GM12873 (cell line): ENCODE measurements at regions not wholly inside any gene's neighbourhood (a gene's known extent, or its start where the extent isn't known, plus 50 kb on each side); places are given as distances from the start of the nearest gene placed in this dataset.

Experiments
- TF ChIP-seq, protein P1 (sequence below): IDR thresholded peaks from 2 replicates; pipeline ENCODE4 v1.5.1; 2012; ENCODE audit warnings: low read depth, mild to moderate bottlenecking, moderate library complexity, low read length, control low read depth; ENCODE audit not compliant: insufficient read depth; ENCODE audit errors: missing control alignments

- TF ChIP-seq, protein P1, sequence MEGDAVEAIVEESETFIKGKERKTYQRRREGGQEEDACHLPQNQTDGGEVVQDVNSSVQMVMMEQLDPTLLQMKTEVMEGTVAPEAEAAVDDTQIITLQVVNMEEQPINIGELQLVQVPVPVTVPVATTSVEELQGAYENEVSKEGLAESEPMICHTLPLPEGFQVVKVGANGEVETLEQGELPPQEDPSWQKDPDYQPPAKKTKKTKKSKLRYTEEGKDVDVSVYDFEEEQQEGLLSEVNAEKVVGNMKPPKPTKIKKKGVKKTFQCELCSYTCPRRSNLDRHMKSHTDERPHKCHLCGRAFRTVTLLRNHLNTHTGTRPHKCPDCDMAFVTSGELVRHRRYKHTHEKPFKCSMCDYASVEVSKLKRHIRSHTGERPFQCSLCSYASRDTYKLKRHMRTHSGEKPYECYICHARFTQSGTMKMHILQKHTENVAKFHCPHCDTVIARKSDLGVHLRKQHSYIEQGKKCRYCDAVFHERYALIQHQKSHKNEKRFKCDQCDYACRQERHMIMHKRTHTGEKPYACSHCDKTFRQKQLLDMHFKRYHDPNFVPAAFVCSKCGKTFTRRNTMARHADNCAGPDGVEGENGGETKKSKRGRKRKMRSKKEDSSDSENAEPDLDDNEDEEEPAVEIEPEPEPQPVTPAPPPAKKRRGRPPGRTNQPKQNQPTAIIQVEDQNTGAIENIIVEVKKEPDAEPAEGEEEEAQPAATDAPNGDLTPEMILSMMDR, result no peak
Measured at GRCh38 chr4:81664079-81664478, 192.4 kb upstream of the RASGEF1B start.

GRCh38 chr4:81663368-81663767 is 191.7 kb upstream of the RASGEF1B start:
- TF ChIP-seq, protein P1, result no peak

- TF ChIP-seq, protein P1, result no peak
Measured at GRCh38 chr4:81659051-81659450, 187.3 kb upstream of the RASGEF1B start.

DNA sequence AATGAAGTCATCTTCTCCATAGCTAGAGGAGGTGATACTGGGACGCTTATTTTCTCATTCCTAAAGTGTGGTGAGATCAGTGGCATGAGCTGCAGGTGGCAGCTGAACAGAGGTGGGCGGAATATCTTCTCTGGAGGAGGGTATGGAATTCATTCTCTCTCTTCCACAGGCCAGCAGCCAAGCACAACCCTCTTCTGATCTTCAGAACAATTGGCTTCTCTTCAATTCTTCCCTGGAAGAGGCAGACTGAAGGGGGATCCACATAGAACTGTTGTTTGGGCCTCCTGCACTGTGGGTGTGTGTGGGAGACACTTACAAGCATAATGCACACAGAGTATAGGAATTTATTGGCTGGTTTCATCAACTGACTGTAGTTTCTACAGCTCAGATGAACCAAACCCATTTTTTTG is 180.4 kb upstream of the RASGEF1B start:
- TF ChIP-seq, protein P1, result no peak

GRCh38 chr4:81651243-81651899 is 179.7 kb upstream of the RASGEF1B start:
- TF ChIP-seq, protein P1, result no peak

- TF ChIP-seq, protein P1, result no peak
Measured at GRCh38 chr4:81650606-81651242, 179.0 kb upstream of the RASGEF1B start.

GRCh38 chr4:81648576-81649275 is 177.0 kb upstream of the RASGEF1B start:
- TF ChIP-seq, protein P1, result no peak
